Liver (tissue), 3 donors: ENCODE measurements at regions not wholly inside any gene's neighbourhood (a gene's known extent, or its start where the extent isn't known, plus 50 kb on each side); places are given as distances from the start of the nearest gene placed in this dataset.

Experiments
- ATF3 ChIP-seq: IDR thresholded peaks from 2 replicates; pipeline ENCODE4 v1.6.1; 2016; ENCODE audit warnings: antibody characterized with exemption
- CTCF ChIP-seq: fragments of 150-350 bp; IDR thresholded peaks from 2 replicates; pipeline ENCODE4 v1.5.1; 2017; ENCODE audit warnings: improper control_type of control experiment, low read depth, low read length; ENCODE audit not compliant: missing input control
- EGR1 ChIP-seq, 2 donors: IDR thresholded peaks; 2 replicates each; pipeline ENCODE4 v1.6.1; 2016 to 2018; ENCODE audit warnings: antibody characterized with exemption in 2 of 2, low read depth in 2 of 2
- FOXA2 ChIP-seq: IDR thresholded peaks from 2 replicates; pipeline ENCODE4 v1.6.1; 2016; ENCODE audit warnings: antibody characterized with exemption
- GABPA ChIP-seq, 2 donors: IDR thresholded peaks in 1 of 2; conservative IDR thresholded peaks in 1 of 2; 2 replicates each; pipeline ENCODE4 v1.6.1; 2016; ENCODE audit warnings: antibody characterized with exemption in 2 of 2, mild to moderate bottlenecking in 1 of 2, moderate library complexity in 1 of 2
- HNF4G ChIP-seq: IDR thresholded peaks from 2 replicates; pipeline ENCODE4 v1.6.1; 2016; ENCODE audit warnings: antibody characterized with exemption
- MAX ChIP-seq: IDR thresholded peaks from 2 replicates; pipeline ENCODE4 v1.6.1; 2016; ENCODE audit warnings: antibody characterized with exemption
- NR2F2 ChIP-seq: IDR thresholded peaks from 2 replicates; pipeline ENCODE4 v1.6.1; 2016; ENCODE audit warnings: antibody characterized with exemption
- RAD21 ChIP-seq, 2 donors: IDR thresholded peaks; 2 replicates each; pipeline ENCODE4 v1.6.1; 2016; ENCODE audit warnings: antibody characterized with exemption in 2 of 2, mild to moderate bottlenecking in 2 of 2
- RXRA ChIP-seq, 2 donors: IDR thresholded peaks; 2 replicates each; pipeline ENCODE4 v1.6.1; 2017 to 2018; ENCODE audit warnings: antibody characterized with exemption in 2 of 2, mild to moderate bottlenecking in 1 of 2
- TAF1 ChIP-seq: conservative IDR thresholded peaks from 2 replicates; pipeline ENCODE4 v1.6.1; 2016; ENCODE audit warnings: antibody characterized with exemption, mild to moderate bottlenecking
- YY1 ChIP-seq: IDR thresholded peaks from 2 replicates; pipeline ENCODE4 v1.6.1; 2016; ENCODE audit warnings: antibody characterized with exemption, mild to moderate bottlenecking
- ZBTB33 ChIP-seq: IDR thresholded peaks from 2 replicates; pipeline ENCODE4 v1.6.1; 2016; ENCODE audit warnings: antibody characterized with exemption
- donor health status: healthy.
- donor health status: healthy.

- TF ChIP-seq CTCF, result no peak
- no peak for TF ChIP-seq GABPA (IDR thresholded peaks at IDR 0.05 in 1 of 2, conservative IDR thresholded peaks at IDR 0.05 in 1 of 2)
- no peak for TF ChIP-seq NR2F2
- TF ChIP-seq RXRA (IDR thresholded peaks at IDR 0.05), result no peak
- no peak for TF ChIP-seq TAF1
- no peak for TF ChIP-seq MAX
- no peak for TF ChIP-seq HNF4G
- TF ChIP-seq FOXA2, result no peak
- no peak for TF ChIP-seq ATF3
- no peak for TF ChIP-seq EGR1 (IDR thresholded peaks at IDR 0.05; ENCODE audit: low read depth in 2 of 2)
- no peak for TF ChIP-seq ZBTB33
- no peak for TF ChIP-seq YY1
- no peak for TF ChIP-seq RAD21 (IDR thresholded peaks at IDR 0.05)
Observed at GRCh38 chr3:164267053-164267452, 811.2 kb downstream of the SI start.
